ENCODE measurements at regions not wholly inside any gene's neighbourhood (a gene's known extent, or its start where the extent isn't known, plus 50 kb on each side); places are given as distances from the start of the nearest gene placed in this dataset.

DNA sequence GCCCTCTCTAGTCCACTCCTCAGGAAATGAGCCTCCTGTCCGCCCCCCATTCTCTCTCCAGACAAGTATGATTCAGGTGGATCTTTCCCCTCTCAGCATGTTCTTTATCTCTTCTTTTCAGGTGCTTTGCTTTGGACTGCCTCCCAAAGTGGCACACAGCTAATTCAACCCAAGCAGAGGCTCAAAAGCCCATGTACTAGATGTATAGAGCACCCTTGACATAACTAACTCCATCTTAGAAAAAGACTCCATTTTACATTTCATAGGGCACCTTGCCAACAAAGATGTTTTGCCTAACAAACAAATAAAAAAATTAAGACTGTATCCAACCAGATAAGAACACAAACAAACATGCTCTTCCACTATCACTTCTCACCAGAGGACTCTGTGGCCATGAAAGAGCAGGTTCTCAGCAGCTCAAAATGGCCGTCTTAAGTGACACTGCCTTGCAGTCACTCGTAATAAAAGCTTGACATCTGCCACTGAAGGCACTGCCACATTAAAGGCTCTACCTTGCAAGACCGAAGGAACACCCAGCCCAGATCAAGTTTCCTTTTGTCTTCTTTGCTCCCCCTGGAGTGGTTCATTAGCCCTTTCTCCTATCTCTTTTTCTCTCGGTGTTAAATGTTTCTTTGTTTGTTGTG, 84.9 kb upstream of the TAB3 start:
- no peak for DNase-seq (ENCODE audit: low read depth)
- H3K4me3 ChIP-seq (ENCODE audit: control insufficient read depth, low read depth, low read length), result no peak overlapping the region
- TF ChIP-seq, protein P1, sequence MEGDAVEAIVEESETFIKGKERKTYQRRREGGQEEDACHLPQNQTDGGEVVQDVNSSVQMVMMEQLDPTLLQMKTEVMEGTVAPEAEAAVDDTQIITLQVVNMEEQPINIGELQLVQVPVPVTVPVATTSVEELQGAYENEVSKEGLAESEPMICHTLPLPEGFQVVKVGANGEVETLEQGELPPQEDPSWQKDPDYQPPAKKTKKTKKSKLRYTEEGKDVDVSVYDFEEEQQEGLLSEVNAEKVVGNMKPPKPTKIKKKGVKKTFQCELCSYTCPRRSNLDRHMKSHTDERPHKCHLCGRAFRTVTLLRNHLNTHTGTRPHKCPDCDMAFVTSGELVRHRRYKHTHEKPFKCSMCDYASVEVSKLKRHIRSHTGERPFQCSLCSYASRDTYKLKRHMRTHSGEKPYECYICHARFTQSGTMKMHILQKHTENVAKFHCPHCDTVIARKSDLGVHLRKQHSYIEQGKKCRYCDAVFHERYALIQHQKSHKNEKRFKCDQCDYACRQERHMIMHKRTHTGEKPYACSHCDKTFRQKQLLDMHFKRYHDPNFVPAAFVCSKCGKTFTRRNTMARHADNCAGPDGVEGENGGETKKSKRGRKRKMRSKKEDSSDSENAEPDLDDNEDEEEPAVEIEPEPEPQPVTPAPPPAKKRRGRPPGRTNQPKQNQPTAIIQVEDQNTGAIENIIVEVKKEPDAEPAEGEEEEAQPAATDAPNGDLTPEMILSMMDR (IDR thresholded peaks at IDR 0.05; ENCODE audit: control insufficient read depth, insufficient read depth, low read depth, low read length, missing control alignments), result no peak

DNA sequence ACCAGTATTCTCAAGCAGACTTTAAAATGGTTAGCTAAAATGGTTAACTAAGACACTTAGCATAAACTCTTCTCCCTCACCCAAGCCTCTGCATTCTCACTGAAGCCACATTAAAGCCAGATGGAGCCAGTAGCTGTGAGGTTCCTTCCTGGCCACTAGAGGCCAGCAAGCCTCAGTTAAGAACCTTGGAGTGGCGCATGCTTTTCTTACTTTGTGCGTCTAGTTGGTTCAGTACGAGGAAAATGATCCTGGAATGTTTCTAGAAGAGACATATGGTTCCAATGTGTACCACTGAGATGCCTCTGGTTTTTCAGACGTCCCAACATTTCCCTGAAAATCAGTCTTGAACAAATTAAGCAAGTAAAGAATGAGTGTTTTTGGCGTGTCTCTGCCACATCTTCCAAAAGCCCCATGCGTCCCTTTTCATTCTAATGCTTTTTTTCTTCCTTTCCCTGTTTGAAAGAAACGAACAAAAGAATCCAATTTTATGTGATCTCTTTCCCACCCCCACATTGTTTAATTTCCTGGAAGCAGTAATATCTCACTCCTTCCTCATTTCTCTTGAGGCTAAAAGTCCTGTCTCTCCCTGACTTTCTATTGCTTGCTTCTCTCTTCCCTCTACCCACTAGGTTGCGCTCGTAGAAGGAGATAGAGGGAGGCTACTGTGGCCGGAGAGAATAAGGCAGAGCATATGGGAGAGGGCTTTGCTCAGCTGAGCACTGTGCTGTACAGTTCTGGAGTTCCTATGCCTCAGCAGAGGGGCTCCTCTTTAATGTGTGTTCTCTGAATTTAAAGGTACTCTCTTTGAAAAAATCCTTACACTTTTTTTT, 82.9 kb upstream of the TAB3 start:
- TF ChIP-seq, protein P1 (IDR thresholded peaks at IDR 0.05; ENCODE audit: control insufficient read depth, insufficient read depth, low read depth, low read length, missing control alignments), result peak; percentile 76
- DNase-seq (ENCODE audit: low read depth), result peak; percentile 11
- H3K4me3 ChIP-seq (ENCODE audit: control insufficient read depth, low read depth, low read length), result no peak overlapping the region

DNA sequence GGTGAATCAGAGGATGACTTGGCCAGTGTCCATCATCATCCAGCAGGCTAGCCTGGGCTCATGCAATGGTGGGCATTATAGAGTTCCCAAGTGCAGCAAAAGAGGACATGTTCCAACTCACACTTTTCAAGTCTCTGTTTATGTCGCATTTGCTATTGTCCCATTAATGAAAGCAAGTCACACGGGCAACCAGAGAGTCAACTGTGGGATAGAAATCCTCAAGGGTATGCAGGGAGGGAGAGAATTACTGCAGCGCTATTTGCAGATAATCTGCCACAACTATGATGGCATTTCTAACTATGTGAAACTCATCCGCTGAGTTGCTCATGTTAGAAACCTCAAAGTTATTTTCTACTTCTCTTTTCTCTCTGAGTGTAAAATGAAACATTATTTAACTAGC, 78.5 kb upstream of the TAB3 start:
- DNase-seq (ENCODE audit: low read depth), result no peak
- H3K4me3 ChIP-seq (ENCODE audit: control insufficient read depth, low read depth, low read length), result no peak overlapping the region
- TF ChIP-seq, protein P1 (IDR thresholded peaks at IDR 0.05; ENCODE audit: control insufficient read depth, insufficient read depth, low read depth, low read length, missing control alignments), result no peak

DNA sequence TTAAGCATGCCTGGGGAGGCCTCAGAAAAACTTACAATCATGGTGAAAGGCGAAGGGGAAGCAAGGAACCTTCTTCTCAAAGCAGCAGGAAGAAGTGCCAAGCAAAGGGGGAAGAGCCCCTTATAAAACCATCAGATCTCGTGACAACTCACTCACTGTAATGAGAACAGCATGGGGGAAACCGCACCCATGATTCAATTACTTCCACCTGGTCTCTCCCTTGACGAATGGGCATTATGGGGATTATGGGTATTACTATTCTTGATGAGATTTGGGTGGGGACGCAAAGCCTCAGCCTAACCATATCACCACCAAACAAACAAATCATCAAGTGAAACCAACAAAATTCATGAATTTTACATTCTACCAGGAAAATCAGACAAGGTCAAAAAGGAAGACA, 76.7 kb upstream of the TAB3 start:
- TF ChIP-seq, protein P1 (IDR thresholded peaks at IDR 0.05; ENCODE audit: control insufficient read depth, insufficient read depth, low read depth, low read length, missing control alignments), result no peak
- DNase-seq (ENCODE audit: low read depth), result no peak
- H3K4me3 ChIP-seq (ENCODE audit: control insufficient read depth, low read depth, low read length), result no peak overlapping the region

DNA sequence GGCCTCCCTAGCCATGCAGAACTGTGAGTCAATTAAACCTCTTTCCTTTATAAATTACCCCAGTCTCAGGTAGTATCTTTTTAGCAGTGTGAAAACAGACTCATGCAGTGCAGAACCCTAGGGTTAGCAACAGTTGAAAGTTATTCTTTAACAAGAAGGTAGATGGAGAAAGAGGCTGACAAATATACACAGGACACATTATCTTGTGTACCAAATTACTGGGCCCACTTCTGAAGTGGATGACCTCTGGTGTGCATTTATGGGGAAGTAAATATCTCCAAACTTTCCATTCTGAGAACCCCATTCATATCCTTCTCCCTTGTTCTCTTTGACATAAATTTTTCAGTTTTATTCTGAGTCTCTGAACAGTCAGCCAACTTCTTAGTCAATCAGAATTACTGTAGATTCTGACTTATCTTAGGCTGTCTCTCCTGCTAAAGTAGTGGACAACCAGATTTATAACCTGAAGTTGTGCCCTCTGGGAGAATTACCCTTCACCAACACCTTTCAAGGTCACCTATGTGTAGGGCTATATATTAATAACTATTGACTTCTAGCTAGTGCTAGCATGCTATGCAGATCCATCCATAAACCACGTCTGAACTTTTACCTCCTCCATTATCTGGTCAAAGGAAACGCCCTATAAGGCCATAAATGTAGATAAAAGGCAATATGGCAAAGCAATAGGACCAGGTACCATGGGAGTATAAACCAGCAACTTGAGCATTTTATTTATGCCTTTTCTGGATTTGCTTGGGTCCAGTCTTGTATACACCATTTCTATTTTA, 72.5 kb upstream of the TAB3 start:
- H3K4me3 ChIP-seq (ENCODE audit: control insufficient read depth, low read depth, low read length), result no peak overlapping the region
- no peak for DNase-seq (ENCODE audit: low read depth)
- TF ChIP-seq, protein P1 (IDR thresholded peaks at IDR 0.05; ENCODE audit: control insufficient read depth, insufficient read depth, low read depth, low read length, missing control alignments), result no peak

DNA sequence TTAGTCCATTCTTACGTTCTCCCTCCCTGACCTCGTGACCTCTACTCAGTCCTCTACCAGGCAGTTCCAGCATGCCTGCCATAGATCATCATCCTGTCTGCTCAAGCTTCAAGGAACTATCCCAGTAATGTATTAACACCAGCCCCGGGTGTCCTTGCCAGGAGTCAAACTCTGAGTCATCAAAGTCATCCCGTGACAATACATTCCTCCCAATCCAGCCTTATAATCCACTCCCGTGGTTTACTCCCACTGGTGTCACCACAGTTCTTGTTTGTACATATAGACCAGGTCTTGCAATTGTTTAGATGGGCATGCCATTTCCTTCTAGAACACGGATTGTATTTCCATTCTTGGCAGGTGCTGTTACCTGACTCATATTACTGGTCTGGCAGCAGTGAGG, 68.7 kb upstream of the TAB3 start:
- no peak overlapping the region for H3K4me3 ChIP-seq (ENCODE audit: control insufficient read depth, low read depth, low read length)
- TF ChIP-seq, protein P1 (IDR thresholded peaks at IDR 0.05; ENCODE audit: control insufficient read depth, insufficient read depth, low read depth, low read length, missing control alignments), result no peak
- no peak for DNase-seq (ENCODE audit: low read depth)
